Osteocyte (in vitro differentiated cells): ENCODE measurements at regions not wholly inside any gene's neighbourhood (a gene's known extent, or its start where the extent isn't known, plus 50 kb on each side); places are given as distances from the start of the nearest gene placed in this dataset.
"Not testable (repeated sequence)": the region's sequence is repeated elsewhere in the genome, so short reads cannot be mapped to it uniquely, and the experiment has no call there.

Experiments used
- DNase-seq: peaks from one replicate; pipeline ENCODE4 v3.0.0; 2021; ENCODE audit warnings: mixed read lengths; ENCODE audit not compliant: unreplicated experiment; ENCODE audit errors: extremely low spot score
- H3K27ac Mint-ChIP-seq: one replicate; pipeline ENCODE4 v1.8.0; 2021; ENCODE audit warnings: mild to moderate bottlenecking, mixed read lengths; ENCODE audit not compliant: unreplicated experiment
- H3K27me3 Mint-ChIP-seq: one replicate; pipeline ENCODE4 v1.8.0; 2021; ENCODE audit warnings: mixed read lengths; ENCODE audit not compliant: unreplicated experiment
- H3K36me3 Mint-ChIP-seq: one replicate; pipeline ENCODE4 v1.8.0; 2021; ENCODE audit warnings: mixed read lengths; ENCODE audit not compliant: unreplicated experiment
- H3K4me1 Mint-ChIP-seq: one replicate; pipeline ENCODE4 v1.8.0; 2021; ENCODE audit warnings: mixed read lengths; ENCODE audit not compliant: unreplicated experiment
- H3K4me3 Mint-ChIP-seq: one replicate; pipeline ENCODE4 v1.8.0; 2021; ENCODE audit warnings: mild to moderate bottlenecking, moderate library complexity, mixed read lengths; ENCODE audit not compliant: unreplicated experiment
- H3K9me3 Mint-ChIP-seq: one replicate; pipeline ENCODE4 v1.8.0; 2021; ENCODE audit warnings: mixed read lengths; ENCODE audit not compliant: unreplicated experiment
- TF ChIP-seq, protein P1 (sequence below): fragments of 200-600 bp; sonication (generic); IDR thresholded peaks from 2 replicates; pipeline ENCODE4 v1.5.0; 2021; ENCODE audit warnings: antibody characterized with exemption, mild to moderate bottlenecking, moderate library complexity

DNA sequence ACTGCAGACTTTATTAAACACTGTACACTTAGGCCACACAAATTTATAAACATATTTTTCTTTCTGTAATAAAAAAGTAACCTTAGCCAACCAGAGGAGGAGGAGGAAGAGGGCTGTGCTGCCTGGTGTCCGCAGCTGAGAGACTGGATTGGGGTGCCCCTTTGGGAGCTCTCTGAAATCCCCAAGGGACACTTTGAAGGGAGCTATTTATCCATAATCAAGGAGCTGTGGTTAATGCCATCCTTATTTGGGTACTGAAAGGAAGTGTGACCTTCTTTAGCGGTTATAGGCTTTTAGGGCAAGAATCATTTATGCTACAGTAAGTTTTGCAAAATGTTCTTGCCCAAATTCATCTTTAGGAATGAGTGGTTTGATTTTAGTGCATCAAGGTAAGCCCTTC is 125.8 kb downstream of the RASSF10 start:
- no peaks in the 10 kb centered on the region for H3K36me3 Mint-ChIP-seq
- no peak overlapping the region for H3K4me3 Mint-ChIP-seq
- DNase-seq, result no peak
- no peak overlapping the region for H3K27ac Mint-ChIP-seq
- peaks cover 8% of the 10 kb centered on the region for H3K9me3 Mint-ChIP-seq
- peaks cover 36% of the 10 kb centered on the region for H3K27me3 Mint-ChIP-seq
- TF ChIP-seq, protein P1, sequence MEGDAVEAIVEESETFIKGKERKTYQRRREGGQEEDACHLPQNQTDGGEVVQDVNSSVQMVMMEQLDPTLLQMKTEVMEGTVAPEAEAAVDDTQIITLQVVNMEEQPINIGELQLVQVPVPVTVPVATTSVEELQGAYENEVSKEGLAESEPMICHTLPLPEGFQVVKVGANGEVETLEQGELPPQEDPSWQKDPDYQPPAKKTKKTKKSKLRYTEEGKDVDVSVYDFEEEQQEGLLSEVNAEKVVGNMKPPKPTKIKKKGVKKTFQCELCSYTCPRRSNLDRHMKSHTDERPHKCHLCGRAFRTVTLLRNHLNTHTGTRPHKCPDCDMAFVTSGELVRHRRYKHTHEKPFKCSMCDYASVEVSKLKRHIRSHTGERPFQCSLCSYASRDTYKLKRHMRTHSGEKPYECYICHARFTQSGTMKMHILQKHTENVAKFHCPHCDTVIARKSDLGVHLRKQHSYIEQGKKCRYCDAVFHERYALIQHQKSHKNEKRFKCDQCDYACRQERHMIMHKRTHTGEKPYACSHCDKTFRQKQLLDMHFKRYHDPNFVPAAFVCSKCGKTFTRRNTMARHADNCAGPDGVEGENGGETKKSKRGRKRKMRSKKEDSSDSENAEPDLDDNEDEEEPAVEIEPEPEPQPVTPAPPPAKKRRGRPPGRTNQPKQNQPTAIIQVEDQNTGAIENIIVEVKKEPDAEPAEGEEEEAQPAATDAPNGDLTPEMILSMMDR, result no peak
- peaks cover 17% of the 10 kb centered on the region for H3K4me1 Mint-ChIP-seq

DNA sequence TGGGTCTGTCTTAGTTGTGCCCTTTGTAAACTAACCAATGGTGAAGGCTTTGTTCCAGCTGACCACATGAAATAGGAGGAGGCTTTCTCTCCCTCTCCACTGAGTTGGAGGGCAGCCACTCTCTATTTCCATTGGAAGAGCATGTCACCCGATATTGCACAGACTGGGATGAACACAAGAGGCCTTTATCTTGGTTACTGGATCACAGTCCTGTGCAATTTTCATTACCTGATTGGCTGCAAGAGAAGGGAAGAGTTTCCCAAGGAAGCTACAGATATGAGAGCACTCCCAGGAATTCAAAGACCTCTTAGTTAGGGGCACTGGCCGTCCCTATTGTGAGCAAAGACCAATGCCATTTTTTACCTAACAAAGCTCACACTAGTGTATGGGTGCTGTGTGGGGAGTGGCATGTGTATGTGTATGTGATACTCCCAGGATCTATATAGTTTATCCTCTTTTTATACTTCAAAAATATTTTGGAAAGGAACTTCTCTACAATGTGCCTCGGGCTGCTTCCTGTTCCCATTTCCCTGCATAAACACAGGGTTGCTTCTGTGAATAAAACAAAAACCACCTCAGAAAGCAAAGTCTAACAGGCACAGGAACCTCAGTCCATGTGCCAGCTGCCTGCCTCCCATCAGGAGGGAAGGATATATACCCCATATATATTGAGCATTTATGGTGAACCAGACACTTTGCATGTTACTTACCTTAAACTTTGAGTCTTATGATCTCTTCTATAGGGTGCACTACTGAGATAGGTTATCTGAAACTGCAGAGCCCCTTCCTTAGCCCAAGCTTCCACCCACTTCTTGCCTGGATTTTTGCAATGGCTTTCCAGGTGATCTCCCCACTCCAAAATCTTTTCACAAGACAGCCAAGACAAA is 126.5 kb downstream of the RASSF10 start:
- Mint-ChIP-seq H3K27me3 (peaks cover 33% of the 10 kb centered on the region), H3K4me1 (peaks cover 24% of the 10 kb centered on the region), H3K27ac (no peak overlapping the region), H3K36me3 (no peaks in the 10 kb centered on the region), H3K9me3 (peaks cover 5% of the 10 kb centered on the region), H3K4me3 (no peak overlapping the region)
- DNase-seq, result no peak
- TF ChIP-seq, protein P1, result no peak

DNA sequence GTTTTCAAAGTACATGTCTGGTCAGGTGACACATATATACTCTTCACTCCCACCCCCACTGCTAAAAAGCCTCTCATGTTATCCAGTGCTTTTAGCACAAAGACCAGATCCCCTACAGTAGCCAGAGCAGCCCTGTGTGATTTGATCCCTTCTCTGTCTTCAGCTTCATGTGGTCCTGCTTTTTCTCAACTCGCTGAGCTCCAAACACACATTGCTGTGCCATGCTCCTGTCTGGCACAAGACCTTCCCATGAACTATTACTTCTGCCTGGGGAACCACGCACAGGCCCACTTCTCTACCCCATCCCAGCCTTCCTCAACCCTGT is 127.1 kb downstream of the RASSF10 start:
- Mint-ChIP-seq H3K36me3 (no peaks in the 10 kb centered on the region), H3K27ac (no peak overlapping the region), H3K27me3 (peaks cover 27% of the 10 kb centered on the region), H3K4me1 (peaks cover 26% of the 10 kb centered on the region), H3K9me3 (peaks cover 4% of the 10 kb centered on the region), H3K4me3 (no peak overlapping the region)
- DNase-seq, result no peak
- TF ChIP-seq, protein P1, result no peak

DNA sequence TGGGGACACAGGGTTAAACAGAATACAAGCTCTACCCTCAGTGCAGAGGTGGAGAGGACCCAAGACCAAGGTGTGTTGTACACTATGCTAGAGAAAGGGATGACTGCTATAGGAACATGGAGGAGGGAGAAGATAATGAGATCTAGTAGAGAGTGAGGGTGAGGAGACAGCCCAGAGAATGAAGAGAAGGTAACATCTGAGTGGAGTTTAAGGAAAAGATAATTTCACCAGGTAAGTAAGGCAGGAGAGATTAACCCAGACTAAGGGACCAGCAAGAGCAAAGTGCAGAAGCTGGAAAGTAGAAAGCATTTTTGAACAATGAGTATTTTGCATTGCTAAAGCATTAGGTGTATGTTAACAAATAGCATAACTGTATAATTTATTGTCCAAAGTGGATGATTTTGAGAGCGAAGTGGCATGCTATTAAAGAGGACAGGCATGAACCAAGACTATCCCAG is 128.8 kb downstream of the RASSF10 start:
- H3K36me3 Mint-ChIP-seq, result no peaks in the 10 kb centered on the region
- H3K27me3 Mint-ChIP-seq, result peaks cover 16% of the 10 kb centered on the region
- TF ChIP-seq, protein P1, result no peak
- no peak overlapping the region for H3K4me3 Mint-ChIP-seq
- peaks cover 26% of the 10 kb centered on the region for H3K4me1 Mint-ChIP-seq
- no peak overlapping the region for H3K27ac Mint-ChIP-seq
- no peaks in the 10 kb centered on the region for H3K9me3 Mint-ChIP-seq
- DNase-seq, result no peak

DNA sequence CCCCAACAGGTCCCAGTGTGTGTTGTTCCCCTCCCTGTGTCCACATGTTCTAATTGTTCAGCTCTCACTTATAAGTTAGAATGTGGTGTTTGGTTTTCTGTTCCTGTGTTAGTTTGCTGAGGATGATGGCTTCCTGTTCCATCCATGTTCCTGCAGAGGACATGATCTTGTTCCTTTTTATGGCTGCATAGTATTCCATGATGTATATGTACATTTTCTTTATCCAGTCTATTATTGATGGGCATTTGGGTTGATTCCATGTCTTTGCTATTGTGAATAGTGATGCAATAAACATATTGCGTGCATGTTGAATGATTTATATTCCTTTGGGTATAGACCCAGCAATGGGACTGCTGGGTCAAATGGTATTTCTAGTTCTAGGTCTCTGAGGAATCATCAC is 130.0 kb downstream of the RASSF10 start:
- Mint-ChIP-seq H3K27me3 (peaks cover 14% of the 10 kb centered on the region), H3K4me1 (peaks cover 26% of the 10 kb centered on the region)
- DNase-seq, H3K9me3 Mint-ChIP-seq, H3K4me3 Mint-ChIP-seq, H3K36me3 Mint-ChIP-seq, H3K27ac Mint-ChIP-seq: not testable (repeated sequence)
